AG04449 (cell line): ENCODE measurements at regions not wholly inside any gene's neighbourhood (a gene's known extent, or its start where the extent isn't known, plus 50 kb on each side); places are given as distances from the start of the nearest gene placed in this dataset.
"Not testable (repeated sequence)": the region's sequence is repeated elsewhere in the genome, so short reads cannot be mapped to it uniquely, and the experiment has no call there.

Experiments
- CTCF ChIA-PET: fragments of 350-600 bp; formaldehyde crosslinking; extraction: SDS; loops from one replicate; lab custom pipeline; 2021; ENCODE audit warnings: antibody characterized with exemption; lab: Yijun Ruan, JAX
- POLR2A ChIA-PET: fragments of 400-600, 350-600 bp; formaldehyde crosslinking; extraction: SDS; loops from one replicate; lab custom pipeline; 2020; ENCODE audit warnings: antibody characterized with exemption, inconsistent platforms; lab: Yijun Ruan, JAX
- DNase-seq: peaks from one replicate; pipeline ENCODE4 v3.0.0-alpha.2; 2010; ENCODE audit warnings: low read depth, low spot score
- H3K4me3 ChIP-seq: 2 replicates; pipeline ENCODE4 v1.5.1; 2011; ENCODE audit warnings: low read depth, mild to moderate bottlenecking, control low read depth, low read length
- TF ChIP-seq, protein P1 (sequence below): IDR thresholded peaks from one replicate; pipeline ENCODE4 v1.5.1; 2011; ENCODE audit warnings: mild to moderate bottlenecking, moderate library complexity, low read length, control low read depth, inconsistent platforms; ENCODE audit not compliant: insufficient read depth; ENCODE audit errors: missing control alignments

DNA sequence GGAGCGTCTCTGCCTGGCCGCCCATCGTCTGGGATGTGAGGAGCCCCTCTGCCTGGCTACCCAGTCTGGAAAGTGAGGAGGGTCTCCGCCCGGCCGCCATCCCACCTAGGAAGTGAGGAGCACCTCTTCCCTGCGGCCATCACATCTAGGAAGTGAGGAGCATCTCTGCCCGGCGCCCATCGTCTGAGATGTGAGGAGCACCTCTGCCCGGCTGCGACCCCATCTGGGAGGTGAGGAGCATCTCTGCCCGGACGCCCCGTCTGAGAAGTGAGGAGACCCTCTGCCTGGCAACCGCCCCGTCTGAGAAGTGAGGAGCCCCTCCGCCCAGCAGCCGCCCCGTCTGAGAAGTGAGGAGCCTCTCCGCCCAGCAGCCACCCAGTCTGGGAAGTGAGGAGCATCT, 84.5 kb downstream of the IDS start:
- POLR2A ChIA-PET, CTCF ChIA-PET, H3K4me3 ChIP-seq, DNase-seq: not testable (repeated sequence)

- TF ChIP-seq, protein P1, sequence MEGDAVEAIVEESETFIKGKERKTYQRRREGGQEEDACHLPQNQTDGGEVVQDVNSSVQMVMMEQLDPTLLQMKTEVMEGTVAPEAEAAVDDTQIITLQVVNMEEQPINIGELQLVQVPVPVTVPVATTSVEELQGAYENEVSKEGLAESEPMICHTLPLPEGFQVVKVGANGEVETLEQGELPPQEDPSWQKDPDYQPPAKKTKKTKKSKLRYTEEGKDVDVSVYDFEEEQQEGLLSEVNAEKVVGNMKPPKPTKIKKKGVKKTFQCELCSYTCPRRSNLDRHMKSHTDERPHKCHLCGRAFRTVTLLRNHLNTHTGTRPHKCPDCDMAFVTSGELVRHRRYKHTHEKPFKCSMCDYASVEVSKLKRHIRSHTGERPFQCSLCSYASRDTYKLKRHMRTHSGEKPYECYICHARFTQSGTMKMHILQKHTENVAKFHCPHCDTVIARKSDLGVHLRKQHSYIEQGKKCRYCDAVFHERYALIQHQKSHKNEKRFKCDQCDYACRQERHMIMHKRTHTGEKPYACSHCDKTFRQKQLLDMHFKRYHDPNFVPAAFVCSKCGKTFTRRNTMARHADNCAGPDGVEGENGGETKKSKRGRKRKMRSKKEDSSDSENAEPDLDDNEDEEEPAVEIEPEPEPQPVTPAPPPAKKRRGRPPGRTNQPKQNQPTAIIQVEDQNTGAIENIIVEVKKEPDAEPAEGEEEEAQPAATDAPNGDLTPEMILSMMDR, result no peak
- ChIA-PET CTCF (no interaction called here), POLR2A (no interaction called here)
- no peak overlapping the region for H3K4me3 ChIP-seq
- DNase-seq, result no peak
Measured at GRCh38 chrX:149398027-149398426, 107.1 kb downstream of the IDS start.

DNA sequence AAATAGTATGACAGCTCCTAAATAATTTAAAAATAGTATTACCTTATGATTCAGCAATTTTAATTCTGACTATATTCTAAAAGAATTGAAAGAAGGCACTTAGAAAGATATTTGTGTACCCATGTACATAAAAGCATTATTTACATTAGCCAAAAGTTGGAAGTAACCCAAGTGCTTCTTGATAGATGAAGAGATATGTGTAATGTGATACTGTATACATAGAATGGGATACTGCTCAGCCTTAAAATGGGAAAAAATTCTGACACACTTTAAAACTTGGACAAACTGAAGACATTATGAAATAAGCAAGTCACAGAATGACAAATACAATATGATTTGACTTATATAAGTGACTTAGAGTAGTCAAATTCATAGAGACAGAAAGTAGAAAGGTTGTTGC, 112.2 kb downstream of the IDS start:
- CTCF ChIA-PET, result no interaction called here
- DNase-seq, result no peak
- H3K4me3 ChIP-seq, result no peak overlapping the region
- POLR2A ChIA-PET, result no interaction called here
- TF ChIP-seq, protein P1, result no peak

- TF ChIP-seq, protein P1, result no peak
- CTCF ChIA-PET, result no interaction called here
- DNase-seq, result no peak
- POLR2A ChIA-PET, result no interaction called here
- H3K4me3 ChIP-seq, result no peak overlapping the region
Measured at GRCh38 chrX:149383852-149384251, 121.3 kb downstream of the IDS start.

DNA sequence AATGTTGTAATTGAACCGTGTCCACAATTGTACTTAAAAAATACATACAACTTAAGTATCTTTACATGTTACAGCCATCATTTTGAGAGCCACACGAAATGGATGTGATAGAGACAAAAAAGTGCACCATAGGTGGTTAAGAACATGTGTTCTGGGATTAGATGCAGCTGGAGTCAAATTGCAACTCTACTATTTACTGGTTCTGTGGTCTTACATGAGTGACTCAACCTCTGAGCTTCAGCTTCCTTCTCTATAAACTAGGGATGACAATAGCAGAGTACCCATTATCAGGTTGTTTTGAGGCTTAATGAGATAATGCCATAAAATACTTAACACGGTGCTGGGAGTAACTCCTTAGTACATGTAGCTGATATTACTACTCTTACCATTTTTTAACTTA, 130.4 kb downstream of the IDS start:
- TF ChIP-seq, protein P1, result no peak
- no peak overlapping the region for H3K4me3 ChIP-seq
- CTCF ChIA-PET, result no interaction called here
- DNase-seq, result no peak
- POLR2A ChIA-PET, result no interaction called here

DNA sequence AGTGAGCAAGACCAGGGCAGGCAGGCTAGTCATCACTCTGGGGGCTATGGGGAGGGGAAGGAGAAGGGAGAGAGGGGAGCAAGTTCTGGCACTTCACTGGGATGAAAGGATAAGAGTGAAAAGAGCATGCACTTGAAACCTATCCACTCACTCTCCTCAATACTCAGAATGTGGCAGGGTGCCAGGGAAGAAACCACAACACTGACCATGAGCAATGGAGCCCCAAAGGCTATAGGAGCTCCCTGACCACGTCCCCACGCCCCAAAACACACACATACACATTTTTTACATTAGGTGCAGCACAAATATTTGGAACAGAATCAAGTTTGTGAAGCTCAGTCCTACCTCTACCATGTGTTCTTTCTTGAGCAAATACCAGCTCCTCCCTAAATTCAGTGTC, 132.2 kb downstream of the IDS start:
- DNase-seq, result no peak
- ChIA-PET CTCF (no interaction called here), POLR2A (no interaction called here)
- H3K4me3 ChIP-seq, result no peak overlapping the region
- TF ChIP-seq, protein P1, result no peak

GRCh38 chrX:149371986-149372385, 133.1 kb downstream of the IDS start:
- ChIA-PET POLR2A (no interaction called here), CTCF (no interaction called here)
- no peak for DNase-seq
- TF ChIP-seq, protein P1, result no peak
- no peak overlapping the region for H3K4me3 ChIP-seq
